ENCODE measurements at regions not wholly inside any gene's neighbourhood (a gene's known extent, or its start where the extent isn't known, plus 50 kb on each side); places are given as distances from the start of the nearest gene placed in this dataset.

- peak in 7 of 35 experiments; percentile 0 to 9 (median 1) for DNase-seq
- H3K27me3 ChIP-seq (replicated peaks in 1 of 2; ENCODE audit: control insufficient read depth in 2 of 2, extremely low read depth in 1 of 2, insufficient read depth in 2 of 2, low read length in 1 of 2) = no peaks in the 10 kb centered on the region
- ChIA-PET POLR2A (no interaction called here), CTCF (interaction anchor here in 1 of 2 donors (1.2 kb wide), 1 partner anchor 28 kb away, joined by 3 read pairs; no protein-coding TSS in a partner anchor)
- no peaks in the 10 kb centered on the region for H3K4me1 ChIP-seq (ENCODE audit: control insufficient read depth in 1 of 2, extremely low read depth in 1 of 2, insufficient read depth in 2 of 2, low read length in 2 of 2)
- Mint-ChIP-seq H3K4me3 (no peak overlapping the region), H3K36me3 (no peaks in the 10 kb centered on the region), H3K4me1 (no peaks in the 10 kb centered on the region), H3K27ac (no peak overlapping the region), H3K9me3 (peaks cover 0 to 2% (median 0%) of the 10 kb centered on the region in 3 donors), H3K27me3 (peaks cover 0 to 10% of the 10 kb centered on the region in 2 donors)
- no peak overlapping the region for H3K27ac ChIP-seq (ENCODE audit: low read length)
- WGBS (ENCODE audit: insufficient coverage) = 3% methylated on average over 6 of the region's 12 CpGs
- H3K36me3 ChIP-seq (ENCODE audit: control insufficient read depth in 2 of 2, extremely low read depth in 1 of 2, insufficient read depth in 1 of 2, low read length in 1 of 2) = no peaks in the 10 kb centered on the region
- H3K9me3 ChIP-seq = no peaks in the 10 kb centered on the region
- H3K4me3 ChIP-seq (ENCODE audit: control insufficient read depth in 1 of 2, extremely low read depth in 1 of 2, low read length in 1 of 2) = no peak overlapping the region
- no peak for ATAC-seq (replicated peaks in 1 of 4)
These were observed 100.1 kb upstream of the RGS17 start for GRCh38 chr6:153231048-153231646.

- H3K4me1 ChIP-seq (ENCODE audit: control insufficient read depth in 1 of 2, extremely low read depth in 1 of 2, insufficient read depth in 2 of 2, low read length in 2 of 2) = no peaks in the 10 kb centered on the region
- Mint-ChIP-seq H3K27me3 (peaks cover 1 to 3% of the 10 kb centered on the region in 2 donors), H3K27ac (no peak overlapping the region), H3K36me3 (no peaks in the 10 kb centered on the region), H3K4me3 (no peak overlapping the region), H3K9me3 (no peaks in the 10 kb centered on the region), H3K4me1 (no peaks in the 10 kb centered on the region)
- WGBS (ENCODE audit: insufficient coverage) = 80% methylated on average over 1 of the region's 3 CpGs
- no peaks in the 10 kb centered on the region for H3K27me3 ChIP-seq (replicated peaks in 1 of 2; ENCODE audit: control insufficient read depth in 2 of 2, extremely low read depth in 1 of 2, insufficient read depth in 2 of 2, low read length in 1 of 2)
- H3K9me3 ChIP-seq = no peaks in the 10 kb centered on the region
- ATAC-seq (replicated peaks in 1 of 4) (no peak), DNase-seq (no peak)
- no peak overlapping the region for H3K27ac ChIP-seq (ENCODE audit: low read length)
- H3K4me3 ChIP-seq (ENCODE audit: control insufficient read depth in 1 of 2, extremely low read depth in 1 of 2, low read length in 1 of 2) = no peak overlapping the region
- CTCF ChIA-PET = no interaction called here
- H3K36me3 ChIP-seq (ENCODE audit: control insufficient read depth in 2 of 2, extremely low read depth in 1 of 2, insufficient read depth in 1 of 2, low read length in 1 of 2) = no peaks in the 10 kb centered on the region
- POLR2A ChIA-PET = no interaction called here
These were observed 87.2 kb upstream of the RGS17 start for GRCh38 chr6:153218184-153218792.

GRCh38 chr6:153216789-153217188 is 85.7 kb upstream of the RGS17 start:
- POLR2A ChIA-PET = no interaction called here
- H3K4me1 Mint-ChIP-seq = no peaks in the 10 kb centered on the region
- no peak overlapping the region for H3K4me3 Mint-ChIP-seq
- 100% methylated on average over 1 of the region's 2 CpGs for WGBS (ENCODE audit: insufficient coverage)
- no peak for ATAC-seq (replicated peaks in 1 of 4)
- no peaks in the 10 kb centered on the region for H3K27me3 ChIP-seq (replicated peaks in 1 of 2; ENCODE audit: control insufficient read depth in 2 of 2, extremely low read depth in 1 of 2, insufficient read depth in 2 of 2, low read length in 1 of 2)
- H3K36me3 ChIP-seq (ENCODE audit: control insufficient read depth in 2 of 2, extremely low read depth in 1 of 2, insufficient read depth in 1 of 2, low read length in 1 of 2) = no peaks in the 10 kb centered on the region
- H3K9me3 ChIP-seq = no peaks in the 10 kb centered on the region
- H3K4me1 ChIP-seq (ENCODE audit: control insufficient read depth in 1 of 2, extremely low read depth in 1 of 2, insufficient read depth in 2 of 2, low read length in 2 of 2) = no peaks in the 10 kb centered on the region
- H3K27ac Mint-ChIP-seq = no peak overlapping the region
- H3K9me3 Mint-ChIP-seq = no peaks in the 10 kb centered on the region
- H3K27ac ChIP-seq (ENCODE audit: low read length) = no peak overlapping the region
- no peaks in the 10 kb centered on the region for H3K36me3 Mint-ChIP-seq
- peaks cover 0 to 3% of the 10 kb centered on the region in 2 donors for H3K27me3 Mint-ChIP-seq
- H3K4me3 ChIP-seq (ENCODE audit: control insufficient read depth in 1 of 2, extremely low read depth in 1 of 2, low read length in 1 of 2) = no peak overlapping the region
- CTCF ChIA-PET = no interaction called here
- no peak for DNase-seq

- Mint-ChIP-seq H3K4me1 (peaks cover 4 to 5% (median 4%) of the 10 kb centered on the region in 3 donors), H3K36me3 (no peaks in the 10 kb centered on the region), H3K27ac (no peak overlapping the region), H3K27me3 (peaks cover 0 to 3% of the 10 kb centered on the region in 2 donors), H3K9me3 (no peaks in the 10 kb centered on the region), H3K4me3 (no peak overlapping the region)
- CTCF ChIA-PET = no interaction called here
- 67% methylated on average over 1 of the region's 5 CpGs for WGBS (ENCODE audit: insufficient coverage)
- Histone ChIP-seq H3K36me3 (ENCODE audit: control insufficient read depth in 2 of 2, extremely low read depth in 1 of 2, insufficient read depth in 1 of 2, low read length in 1 of 2) (no peaks in the 10 kb centered on the region), H3K27me3 (replicated peaks in 1 of 2; ENCODE audit: control insufficient read depth in 2 of 2, extremely low read depth in 1 of 2, insufficient read depth in 2 of 2, low read length in 1 of 2) (no peaks in the 10 kb centered on the region), H3K4me3 (ENCODE audit: control insufficient read depth in 1 of 2, extremely low read depth in 1 of 2, low read length in 1 of 2) (no peak overlapping the region), H3K9me3 (no peaks in the 10 kb centered on the region), H3K4me1 (ENCODE audit: control insufficient read depth in 1 of 2, extremely low read depth in 1 of 2, insufficient read depth in 2 of 2, low read length in 2 of 2) (peaks cover 0 to 10% of the 10 kb centered on the region in 2 experiments), H3K27ac (ENCODE audit: low read length) (no peak overlapping the region)
- POLR2A ChIA-PET = no interaction called here
- ATAC-seq (replicated peaks in 1 of 4) = no peak
- DNase-seq = no peak
These were observed 84.2 kb upstream of the RGS17 start for GRCh38 chr6:153215242-153215641.

GRCh38 chr6:153214436-153214835 is 83.4 kb upstream of the RGS17 start:
- ATAC-seq (replicated peaks in 1 of 4) (no peak), DNase-seq (no peak)
- no peak overlapping the region for H3K4me3 Mint-ChIP-seq
- no peaks in the 10 kb centered on the region for H3K36me3 Mint-ChIP-seq
- Histone ChIP-seq H3K4me3 (ENCODE audit: control insufficient read depth in 1 of 2, extremely low read depth in 1 of 2, low read length in 1 of 2) (no peak overlapping the region), H3K27me3 (replicated peaks in 1 of 2; ENCODE audit: control insufficient read depth in 2 of 2, extremely low read depth in 1 of 2, insufficient read depth in 2 of 2, low read length in 1 of 2) (no peaks in the 10 kb centered on the region), H3K36me3 (ENCODE audit: control insufficient read depth in 2 of 2, extremely low read depth in 1 of 2, insufficient read depth in 1 of 2, low read length in 1 of 2) (no peaks in the 10 kb centered on the region), H3K4me1 (ENCODE audit: control insufficient read depth in 1 of 2, extremely low read depth in 1 of 2, insufficient read depth in 2 of 2, low read length in 2 of 2) (peaks cover 0 to 12% of the 10 kb centered on the region in 2 experiments), H3K27ac (ENCODE audit: low read length) (no peak overlapping the region), H3K9me3 (no peaks in the 10 kb centered on the region)
- ChIA-PET POLR2A (no interaction called here), CTCF (no interaction called here)
- peaks cover 0 to 3% of the 10 kb centered on the region in 2 donors for H3K27me3 Mint-ChIP-seq
- H3K4me1 Mint-ChIP-seq = peaks cover 4 to 12% (median 6%) of the 10 kb centered on the region in 3 donors
- H3K9me3 Mint-ChIP-seq = no peaks in the 10 kb centered on the region
- WGBS (ENCODE audit: insufficient coverage) = no CpG with 5 or more reads among the region's 1 CpG
- no peak overlapping the region for H3K27ac Mint-ChIP-seq

- no peaks in the 10 kb centered on the region for H3K36me3 ChIP-seq (ENCODE audit: control insufficient read depth in 2 of 2, extremely low read depth in 1 of 2, insufficient read depth in 1 of 2, low read length in 1 of 2)
- CTCF ChIA-PET = no interaction called here
- Mint-ChIP-seq H3K27ac (no peak overlapping the region), H3K4me3 (no peak overlapping the region), H3K36me3 (no peaks in the 10 kb centered on the region), H3K27me3 (peaks cover 0 to 3% of the 10 kb centered on the region in 2 donors), H3K9me3 (no peaks in the 10 kb centered on the region), H3K4me1 (peaks cover 4 to 12% (median 6%) of the 10 kb centered on the region in 3 donors)
- H3K4me3 ChIP-seq (ENCODE audit: control insufficient read depth in 1 of 2, extremely low read depth in 1 of 2, low read length in 1 of 2) = no peak overlapping the region
- H3K27ac ChIP-seq (ENCODE audit: low read length) = no peak overlapping the region
- peak in 1 of 4 experiments; percentile 46 for ATAC-seq (replicated peaks in 1 of 4)
- no peaks in the 10 kb centered on the region for H3K9me3 ChIP-seq
- WGBS (ENCODE audit: insufficient coverage) = no CpG with 5 or more reads among the region's 5 CpGs
- DNase-seq = peak in 1 of 35 experiments; percentile 8
- POLR2A ChIA-PET = interaction anchor here in 1 of 2 donors (0.6 kb wide), 1 partner anchor 1946 kb away, joined by 6 read pairs; no protein-coding TSS in a partner anchor
- no peaks in the 10 kb centered on the region for H3K27me3 ChIP-seq (replicated peaks in 1 of 2; ENCODE audit: control insufficient read depth in 2 of 2, extremely low read depth in 1 of 2, insufficient read depth in 2 of 2, low read length in 1 of 2)
- H3K4me1 ChIP-seq (ENCODE audit: control insufficient read depth in 1 of 2, extremely low read depth in 1 of 2, insufficient read depth in 2 of 2, low read length in 2 of 2) = peaks cover 0 to 12% of the 10 kb centered on the region in 2 experiments
These were observed 79.0 kb upstream of the RGS17 start for GRCh38 chr6:153210083-153210482.
